B cell (primary cell): ENCODE measurements at regions not wholly inside any gene's neighbourhood (a gene's known extent, or its start where the extent isn't known, plus 50 kb on each side); places are given as distances from the start of the nearest gene placed in this dataset.
"Not testable (repeated sequence)": the region's sequence is repeated elsewhere in the genome, so short reads cannot be mapped to it uniquely, and the experiment has no call there.

ENCODE experiments used
- ATAC-seq: fragments of 200-7000 bp; cut with Tn5 transposase; one replicate; pipeline ENCODE4 v1.10.0; 2021; ENCODE audit warnings: low read depth, mild to moderate bottlenecking, moderate number of reproducible peaks, moderate library complexity
- CTCF ChIA-PET: fragments of 350-600 bp; sonication (Branson Sonifier 250); formaldehyde crosslinking; loops from one replicate; lab custom pipeline; 2021; ENCODE audit warnings: antibody characterized with exemption, inconsistent platforms; lab: Charles Lee
- POLR2A ChIA-PET: fragments of 350-600 bp; sonication (Branson Sonifier 250); formaldehyde crosslinking; loops from one replicate; lab custom pipeline; 2021; ENCODE audit warnings: antibody characterized with exemption; lab: Charles Lee
- DNase-seq: peaks from one replicate; pipeline ENCODE4 v3.0.0; 2013
- H2AFZ ChIP-seq: 2 replicates; pipeline ENCODE4 v1.6.1; 2012; ENCODE audit warnings: mild to moderate bottlenecking, low read depth, low read length; ENCODE audit not compliant: insufficient read depth, poor library complexity, severe bottlenecking
- H3K27ac ChIP-seq, 2 donors: 1 replicate in 1 of 2; 2 replicates in 1 of 2; pipeline ENCODE4 v1.5.1; 2012 to 2013; ENCODE audit warnings: low read length in 2 of 2, mild to moderate bottlenecking in 2 of 2, moderate library complexity in 1 of 2
- H3K27me3 ChIP-seq, 4 experiments: fragments of 200-600 bp in 1 of 4; sonication (generic) in 1 of 4; replicated peaks in 1 of 4; 1 replicate in 2 of 4; 2 replicates in 2 of 4; pipeline versions ENCODE4 v1.6.1 to v1.7.0; 2013 to 2016; ENCODE audit warnings: low read length in 3 of 4, mild to moderate bottlenecking in 2 of 4, mixed read lengths in 1 of 4, moderate library complexity in 1 of 4; ENCODE audit not compliant: insufficient read depth in 4 of 4, control insufficient read depth in 3 of 4; ENCODE audit errors: control extremely low read depth in 1 of 4
- H3K36me3 ChIP-seq, 2 experiments: replicated peaks in 1 of 2; 1 replicate in 1 of 2; 2 replicates in 1 of 2; pipeline versions ENCODE4 v1.6.1 to v1.7.1; 2013; ENCODE audit warnings: low read length in 1 of 2; ENCODE audit not compliant: insufficient read depth in 2 of 2, control insufficient read depth in 1 of 2; ENCODE audit errors: control extremely low read depth in 1 of 2, extremely low read depth in 1 of 2
- H3K4me1 ChIP-seq, 2 donors: fragments of 200-600 bp in 1 of 2; sonication (generic) in 1 of 2; 1 replicate in 1 of 2; 2 replicates in 1 of 2; pipeline versions ENCODE4 v1.5.1 to v1.6.1; 2013 to 2017; ENCODE audit warnings: low read length in 2 of 2; ENCODE audit not compliant: control insufficient read depth in 2 of 2, insufficient read depth in 2 of 2
- H3K4me2 ChIP-seq: replicated peaks from 2 replicates; pipeline ENCODE3; 2012; ENCODE audit warnings: mild to moderate bottlenecking, low read depth, low read length; ENCODE audit not compliant: poor library complexity, severe bottlenecking
- H3K4me3 ChIP-seq, 5 experiments: fragments of 200-600 bp in 1 of 5; sonication (generic) in 1 of 5; 1 replicate in 3 of 5; 2 replicates in 2 of 5; pipeline versions ENCODE4 v1.5.1 to v1.7.0; 2011 to 2016; ENCODE audit warnings: low read length in 4 of 5, mild to moderate bottlenecking in 4 of 5, low read depth in 2 of 5, control low read depth in 1 of 5, moderate library complexity in 1 of 5; ENCODE audit not compliant: insufficient read depth in 1 of 5; ENCODE audit errors: control extremely low read depth in 1 of 5, extremely low read depth in 1 of 5
- H3K79me2 ChIP-seq: fragments of 200-600 bp; sonication (generic); one replicate; pipeline ENCODE4 v1.6.0; 2016; ENCODE audit warnings: low read length; ENCODE audit not compliant: control insufficient read depth, insufficient read depth
- H3K9ac ChIP-seq: fragments of 200-600 bp; sonication (generic); 2 replicates; pipeline ENCODE4 v1.6.1; 2017; ENCODE audit warnings: mild to moderate bottlenecking, low read length, moderate library complexity
- H3K9me3 ChIP-seq, 3 donors: one replicate each; pipeline versions ENCODE4 v1.6.1 to v1.7.1; 2013; ENCODE audit warnings: low read length in 2 of 3; ENCODE audit not compliant: control insufficient read depth in 2 of 3, insufficient read depth in 1 of 3; ENCODE audit errors: control extremely low read depth in 1 of 3
- H4K20me1 ChIP-seq: 2 replicates; pipeline ENCODE4 v1.6.0; 2012; ENCODE audit warnings: mild to moderate bottlenecking, low read length; ENCODE audit not compliant: insufficient read depth, control insufficient read depth, poor library complexity, severe bottlenecking
- H3K27ac Mint-ChIP-seq: one replicate; pipeline ENCODE4 v1.8.0; 2021; ENCODE audit warnings: mixed read lengths
- H3K27me3 Mint-ChIP-seq: one replicate; pipeline ENCODE4 v1.8.0; 2021; ENCODE audit warnings: mixed read lengths
- H3K4me1 Mint-ChIP-seq: one replicate; pipeline ENCODE4 v1.8.0; 2021; ENCODE audit warnings: mixed read lengths
- H3K4me3 Mint-ChIP-seq: one replicate; pipeline ENCODE4 v1.8.0; 2021; ENCODE audit warnings: mixed read lengths
- H3K9me3 Mint-ChIP-seq: one replicate; pipeline ENCODE4 v1.8.0; 2022; ENCODE audit warnings: mixed read lengths; ENCODE audit not compliant: insufficient read depth
- EZH2 ChIP-seq: IDR thresholded peaks from 2 replicates; pipeline ENCODE4 v1.6.1; 2012; ENCODE audit warnings: borderline replicate concordance, low read depth, mild to moderate bottlenecking, moderate library complexity, low read length; ENCODE audit not compliant: insufficient read depth, poor library complexity, severe bottlenecking
- WGBS: methylation state at CpG from one replicate; pipeline ENCODE4 v1.1.5; 2013; ENCODE audit warnings: missing lambda C conversion rate; ENCODE audit not compliant: insufficient coverage; 5-methylcytosine and 5-hydroxymethylcytosine counted together
- intact Hi-C: fragments of 100-400 bp; cut with micrococcal nuclease; formaldehyde crosslinking; loops from one replicate; pipeline ENCODE4 v1.10.0; 2022
- TF ChIP-seq, protein P1 (sequence below): fragments of 200-600 bp; IDR thresholded peaks from one replicate; pipeline ENCODE4 v1.8.0; 2022; ENCODE audit warnings: antibody characterized with exemption, mild to moderate bottlenecking

DNA sequence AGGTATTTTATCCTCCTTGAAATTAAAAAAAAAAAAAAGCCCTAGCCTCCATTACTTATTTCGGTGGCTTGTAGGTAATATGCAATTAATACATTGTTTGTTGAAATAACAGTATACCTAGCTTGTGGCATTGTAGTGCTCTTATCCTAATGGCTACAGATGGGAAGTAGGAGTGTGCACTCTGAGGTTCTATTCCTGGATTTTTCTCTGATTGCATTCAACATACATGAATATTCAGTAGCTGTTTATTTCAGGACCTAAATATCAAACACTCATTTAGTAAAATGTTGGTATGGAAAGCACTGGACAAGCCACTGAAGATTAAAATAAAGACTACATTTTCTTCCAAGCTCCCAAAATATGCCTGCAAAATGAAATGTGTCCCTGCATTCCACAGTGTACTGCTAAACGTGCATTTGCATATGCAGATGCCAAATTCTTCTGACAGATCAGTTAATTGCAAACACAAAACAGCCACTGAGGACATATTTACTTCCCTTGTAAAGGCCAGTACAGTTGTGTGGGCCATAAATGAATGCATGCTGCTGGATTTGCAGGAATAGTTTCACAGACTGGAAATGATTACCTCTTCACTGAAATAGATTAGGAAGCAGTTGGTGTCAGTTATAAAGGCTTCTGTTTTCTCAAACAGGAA, 826.1 kb downstream of the PRELID2 start:
- H4K20me1 ChIP-seq, result no peaks in the 10 kb centered on the region
- DNase-seq (no peak), ATAC-seq (no peak)
- no peak overlapping the region for H3K4me3 Mint-ChIP-seq
- no peak overlapping the region for H2AFZ ChIP-seq
- peaks cover 4% of the 10 kb centered on the region for H3K9me3 Mint-ChIP-seq
- WGBS, result no CpG with 5 or more reads among the region's 2 CpGs
- H3K79me2 ChIP-seq, result no peaks in the 10 kb centered on the region
- H3K9me3 ChIP-seq, result peaks cover 0 to 3% (median 0%) of the 10 kb centered on the region in 3 donors
- CTCF ChIA-PET, result no interaction called here
- no peaks in the 10 kb centered on the region for H3K36me3 ChIP-seq
- no peaks in the 10 kb centered on the region for H3K27me3 Mint-ChIP-seq
- no peak overlapping the region for H3K9ac ChIP-seq
- POLR2A ChIA-PET, result no interaction called here
- no peaks in the 10 kb centered on the region for H3K4me1 Mint-ChIP-seq
- intact Hi-C loops, result no loop called here
- no peak overlapping the region for H3K4me2 ChIP-seq
- no peaks in the 10 kb centered on the region for H3K4me1 ChIP-seq
- no peaks in the 10 kb centered on the region for H3K27me3 ChIP-seq
- no peak overlapping the region for H3K27ac ChIP-seq
- no peak overlapping the region for H3K27ac Mint-ChIP-seq
- H3K4me3 ChIP-seq, result no peak overlapping the region
- TF ChIP-seq, protein P1, sequence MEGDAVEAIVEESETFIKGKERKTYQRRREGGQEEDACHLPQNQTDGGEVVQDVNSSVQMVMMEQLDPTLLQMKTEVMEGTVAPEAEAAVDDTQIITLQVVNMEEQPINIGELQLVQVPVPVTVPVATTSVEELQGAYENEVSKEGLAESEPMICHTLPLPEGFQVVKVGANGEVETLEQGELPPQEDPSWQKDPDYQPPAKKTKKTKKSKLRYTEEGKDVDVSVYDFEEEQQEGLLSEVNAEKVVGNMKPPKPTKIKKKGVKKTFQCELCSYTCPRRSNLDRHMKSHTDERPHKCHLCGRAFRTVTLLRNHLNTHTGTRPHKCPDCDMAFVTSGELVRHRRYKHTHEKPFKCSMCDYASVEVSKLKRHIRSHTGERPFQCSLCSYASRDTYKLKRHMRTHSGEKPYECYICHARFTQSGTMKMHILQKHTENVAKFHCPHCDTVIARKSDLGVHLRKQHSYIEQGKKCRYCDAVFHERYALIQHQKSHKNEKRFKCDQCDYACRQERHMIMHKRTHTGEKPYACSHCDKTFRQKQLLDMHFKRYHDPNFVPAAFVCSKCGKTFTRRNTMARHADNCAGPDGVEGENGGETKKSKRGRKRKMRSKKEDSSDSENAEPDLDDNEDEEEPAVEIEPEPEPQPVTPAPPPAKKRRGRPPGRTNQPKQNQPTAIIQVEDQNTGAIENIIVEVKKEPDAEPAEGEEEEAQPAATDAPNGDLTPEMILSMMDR, result no peak
- no peak for TF ChIP-seq EZH2

DNA sequence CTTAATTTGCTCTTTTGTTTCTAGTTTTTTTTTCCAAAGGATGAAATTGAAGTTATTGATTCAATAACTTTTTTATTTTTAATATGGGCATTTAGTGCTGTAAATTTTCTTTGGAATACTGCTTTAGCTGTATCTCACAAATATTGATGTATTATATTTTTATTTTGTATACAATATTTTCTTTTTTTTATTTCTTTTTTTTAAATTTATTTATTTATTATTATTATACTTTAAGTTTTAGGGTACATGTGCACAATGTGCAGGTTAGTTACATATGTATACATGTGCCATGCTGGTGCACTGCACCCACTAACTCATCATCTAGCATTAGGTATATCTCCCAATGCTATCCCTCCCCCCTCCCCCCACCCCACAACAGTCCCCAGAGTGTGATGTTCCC, 823.7 kb downstream of the KCTD16 start:
- H3K27me3 ChIP-seq, H3K27me3 Mint-ChIP-seq, H3K27ac Mint-ChIP-seq, H3K4me3 ChIP-seq, DNase-seq, intact Hi-C loops, CTCF ChIA-PET, H3K79me2 ChIP-seq, POLR2A ChIA-PET, H3K4me1 ChIP-seq, H3K9me3 Mint-ChIP-seq, H3K9me3 ChIP-seq, H4K20me1 ChIP-seq, H3K4me2 ChIP-seq, H3K27ac ChIP-seq, H3K36me3 ChIP-seq, H3K9ac ChIP-seq, H3K4me3 Mint-ChIP-seq, H2AFZ ChIP-seq, ATAC-seq, H3K4me1 Mint-ChIP-seq: not testable (repeated sequence)
